Smooth muscle cell (in vitro differentiated cells): ENCODE measurements at regions not wholly inside any gene's neighbourhood (a gene's known extent, or its start where the extent isn't known, plus 50 kb on each side); places are given as distances from the start of the nearest gene placed in this dataset.

ENCODE experiments used
- DNase-seq: peaks from one replicate; lab custom pipeline; 2025; ENCODE audit not compliant: unreplicated experiment; lab: John Stamatoyannopoulos, UW
- H2AFZ ChIP-seq: fragments of 200-600 bp; sonication (generic); 2 replicates; pipeline ENCODE4 v1.6.0; 2016; ENCODE audit warnings: antibody characterized with exemption, low read depth, mild to moderate bottlenecking
- H3F3A ChIP-seq: fragments of 200-600 bp; sonication (generic); 2 replicates; pipeline ENCODE4 v1.6.0; 2017; ENCODE audit warnings: antibody characterized with exemption, low read depth
- H3K27ac ChIP-seq: fragments of 200-600 bp; sonication (generic); 2 replicates; pipeline ENCODE4 v1.5.1; 2016; ENCODE audit warnings: low read depth, mild to moderate bottlenecking
- H3K27me3 ChIP-seq: fragments of 200-600 bp; sonication (generic); 2 replicates; pipeline ENCODE4 v1.6.1; 2016; ENCODE audit warnings: low read depth, mild to moderate bottlenecking
- H3K36me3 ChIP-seq: fragments of 200-600 bp; sonication (generic); 2 replicates; pipeline ENCODE4 v1.5.1; 2016; ENCODE audit warnings: low read depth
- H3K4me1 ChIP-seq: fragments of 200-600 bp; sonication (generic); 2 replicates; pipeline ENCODE4 v1.5.1; 2016; ENCODE audit warnings: low read depth
- H3K4me2 ChIP-seq: fragments of 200-600 bp; sonication (generic); 2 replicates; pipeline ENCODE4 v1.6.0; 2016; ENCODE audit warnings: mild to moderate bottlenecking
- H3K4me3 ChIP-seq: fragments of 200-600 bp; sonication (generic); 2 replicates; pipeline ENCODE4 v1.5.1; 2016; ENCODE audit warnings: mild to moderate bottlenecking
- H3K79me2 ChIP-seq: fragments of 200-600 bp; sonication (generic); 2 replicates; pipeline ENCODE4 v1.6.0; 2016; ENCODE audit warnings: low read depth, mild to moderate bottlenecking
- H3K9ac ChIP-seq: fragments of 200-600 bp; sonication (generic); 2 replicates; pipeline ENCODE4 v1.6.0; 2016; ENCODE audit warnings: low read depth
- H3K9me3 ChIP-seq: fragments of 200-600 bp; sonication (generic); replicated peaks from 2 replicates; pipeline ENCODE4 v1.5.1; 2016; ENCODE audit warnings: low read depth
- H4K20me1 ChIP-seq: fragments of 200-600 bp; sonication (generic); 2 replicates; pipeline ENCODE4 v1.6.0; 2016; ENCODE audit warnings: low read depth
- WGBS: methylation state at CpG from one replicate; pipeline ENCODE4 v1.1.7; 2016; ENCODE audit warnings: low lambda C conversion rate; 5-methylcytosine and 5-hydroxymethylcytosine counted together
- TF ChIP-seq, protein P1 (sequence below): fragments of 200-600 bp; sonication (generic); IDR thresholded peaks from 2 replicates; pipeline ENCODE4 v1.5.1; 2017; ENCODE audit warnings: borderline replicate concordance, mild to moderate bottlenecking, antibody characterized with exemption; ENCODE audit not compliant: insufficient read depth, poor library complexity, severe bottlenecking

DNA sequence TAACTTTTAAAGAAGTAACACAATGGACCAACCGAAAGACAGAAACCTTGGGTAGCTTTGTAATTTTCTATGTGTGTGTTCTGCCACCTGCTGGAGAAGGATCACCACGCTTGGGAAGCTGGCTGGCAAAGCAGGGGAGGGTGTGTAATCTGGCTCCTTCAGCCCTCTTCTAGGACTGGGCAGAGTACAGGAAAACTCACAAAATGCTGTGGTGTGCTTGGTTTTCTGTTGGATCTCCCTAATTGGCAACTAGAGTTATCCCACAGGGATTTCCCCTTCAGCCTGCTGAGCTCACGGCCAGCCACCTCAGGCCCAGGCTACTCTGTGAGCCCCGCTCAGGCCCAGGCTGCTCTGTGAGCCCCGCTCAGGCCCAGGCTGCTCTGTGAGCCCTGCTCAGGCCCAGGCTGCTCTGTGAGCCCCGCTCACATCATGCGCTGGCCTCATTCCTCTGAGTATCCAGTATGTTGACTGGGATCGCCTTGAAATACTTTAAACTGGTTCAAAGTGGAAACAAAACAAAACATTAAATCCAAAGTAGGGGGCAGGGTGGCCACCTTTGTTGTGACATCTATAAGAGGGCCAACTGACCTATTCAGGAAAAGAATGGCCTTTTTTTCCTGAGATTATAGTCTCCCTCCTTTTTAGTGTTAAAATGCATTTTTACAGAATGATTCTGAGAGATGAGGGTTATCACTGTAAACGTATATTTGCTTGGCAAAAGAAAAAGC, 52.0 kb upstream of the RNU6-8 start:
- Histone ChIP-seq H3K36me3 (no peaks in the 10 kb centered on the region), H3K4me1 (peaks cover 25% of the 10 kb centered on the region), H3K4me3 (no peak overlapping the region), H3K4me2 (no peak overlapping the region), H2AFZ (peak overlapping the region; percentile 79), H3K27me3 (no peaks in the 10 kb centered on the region), H3F3A (peaks cover 9% of the 10 kb centered on the region), H3K9ac (no peak overlapping the region), H4K20me1 (no peaks in the 10 kb centered on the region), H3K9me3 (no peaks in the 10 kb centered on the region), H3K27ac (peak overlapping the region; percentile 51), H3K79me2 (no peaks in the 10 kb centered on the region)
- 57% methylated on average over 9 of the region's 9 CpGs for WGBS
- TF ChIP-seq, protein P1, sequence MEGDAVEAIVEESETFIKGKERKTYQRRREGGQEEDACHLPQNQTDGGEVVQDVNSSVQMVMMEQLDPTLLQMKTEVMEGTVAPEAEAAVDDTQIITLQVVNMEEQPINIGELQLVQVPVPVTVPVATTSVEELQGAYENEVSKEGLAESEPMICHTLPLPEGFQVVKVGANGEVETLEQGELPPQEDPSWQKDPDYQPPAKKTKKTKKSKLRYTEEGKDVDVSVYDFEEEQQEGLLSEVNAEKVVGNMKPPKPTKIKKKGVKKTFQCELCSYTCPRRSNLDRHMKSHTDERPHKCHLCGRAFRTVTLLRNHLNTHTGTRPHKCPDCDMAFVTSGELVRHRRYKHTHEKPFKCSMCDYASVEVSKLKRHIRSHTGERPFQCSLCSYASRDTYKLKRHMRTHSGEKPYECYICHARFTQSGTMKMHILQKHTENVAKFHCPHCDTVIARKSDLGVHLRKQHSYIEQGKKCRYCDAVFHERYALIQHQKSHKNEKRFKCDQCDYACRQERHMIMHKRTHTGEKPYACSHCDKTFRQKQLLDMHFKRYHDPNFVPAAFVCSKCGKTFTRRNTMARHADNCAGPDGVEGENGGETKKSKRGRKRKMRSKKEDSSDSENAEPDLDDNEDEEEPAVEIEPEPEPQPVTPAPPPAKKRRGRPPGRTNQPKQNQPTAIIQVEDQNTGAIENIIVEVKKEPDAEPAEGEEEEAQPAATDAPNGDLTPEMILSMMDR = peak; percentile 68
- DNase-seq = no peak

DNA sequence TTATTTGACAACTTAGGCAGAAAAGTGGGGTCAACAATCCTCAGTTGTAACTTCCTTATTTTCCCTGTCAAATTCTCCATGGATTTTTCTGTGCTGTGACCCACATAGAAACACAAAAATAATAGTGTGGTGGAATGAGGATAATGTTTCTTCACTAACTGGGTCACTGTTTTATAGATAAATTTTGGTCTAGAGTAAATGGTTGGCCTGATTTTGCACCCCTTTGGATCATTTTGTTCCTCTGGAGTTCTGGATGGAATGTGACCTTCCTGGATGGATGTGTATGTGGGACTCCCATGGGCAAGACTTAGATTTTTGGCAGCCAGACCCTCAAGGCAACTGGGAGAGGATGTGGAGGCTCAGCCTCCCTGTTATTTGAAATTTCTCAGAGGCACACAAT, 52.7 kb upstream of the RNU6-8 start:
- no peaks in the 10 kb centered on the region for H3K9me3 ChIP-seq
- peaks cover 25% of the 10 kb centered on the region for H3K4me1 ChIP-seq
- TF ChIP-seq, protein P1 = no peak
- peaks cover 9% of the 10 kb centered on the region for H3F3A ChIP-seq
- H3K4me2 ChIP-seq = no peak overlapping the region
- no peak overlapping the region for H3K4me3 ChIP-seq
- no peaks in the 10 kb centered on the region for H3K27me3 ChIP-seq
- H3K27ac ChIP-seq = peak overlapping the region; percentile 51
- peak overlapping the region; percentile 79 for H2AFZ ChIP-seq
- DNase-seq = no peak
- no peaks in the 10 kb centered on the region for H3K36me3 ChIP-seq
- no peaks in the 10 kb centered on the region for H3K79me2 ChIP-seq
- no peaks in the 10 kb centered on the region for H4K20me1 ChIP-seq
- H3K9ac ChIP-seq = no peak overlapping the region

DNA sequence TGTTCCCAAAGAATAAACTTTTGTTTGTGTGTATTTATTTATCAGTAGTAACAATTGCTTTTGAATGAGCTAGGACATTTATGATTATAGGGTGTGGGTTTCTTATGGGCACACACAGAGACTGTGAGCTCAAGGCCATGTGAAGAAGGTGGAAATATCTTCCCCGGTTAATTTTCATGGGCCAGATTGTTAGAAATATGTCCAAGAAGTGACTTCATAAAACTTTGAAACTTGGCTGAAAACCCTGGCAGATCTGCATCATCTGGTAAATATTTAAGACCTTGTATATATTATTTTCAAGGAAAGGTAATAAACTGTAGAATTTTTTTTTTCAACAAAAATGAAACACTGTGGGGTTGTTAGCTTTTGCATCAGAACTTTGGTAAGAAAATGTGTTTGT, 53.5 kb upstream of the RNU6-8 start:
- DNase-seq = no peak
- H3K4me1 ChIP-seq = peaks cover 25% of the 10 kb centered on the region

More for the DNA sequence above, 53.5 kb upstream of the RNU6-8 start:
- Histone ChIP-seq H3K9ac (no peak overlapping the region), H3K27ac (peak overlapping the region; percentile 17), H3K4me3 (no peak overlapping the region), H3K9me3 (no peaks in the 10 kb centered on the region), H3F3A (peaks cover 9% of the 10 kb centered on the region), H3K4me2 (no peak overlapping the region), H3K36me3 (no peaks in the 10 kb centered on the region), H3K79me2 (no peaks in the 10 kb centered on the region), H2AFZ (peak overlapping the region; percentile 33), H4K20me1 (no peaks in the 10 kb centered on the region), H3K27me3 (no peaks in the 10 kb centered on the region)
- TF ChIP-seq, protein P1 = no peak
- WGBS = 90% methylated on average over 1 of the region's 1 CpG
